MCF 10A (cell line): ENCODE measurements at regions not wholly inside any gene's neighbourhood (a gene's known extent, or its start where the extent isn't known, plus 50 kb on each side); places are given as distances from the start of the nearest gene placed in this dataset.

Experiments
- BruUV-seq: library from RNA; stranded (reverse); fragments of 400-500 nt; replicated peaks from 2 replicates; lab custom pipeline; 2021; lab: Mats Ljungman, UMichigan
- CTCF ChIA-PET: fragments of 300-600 bp; sonication (Branson Sonifier 250); formaldehyde crosslinking; extraction: SDS; loops from one replicate; lab custom pipeline; 2021; ENCODE audit warnings: antibody characterized with exemption, inconsistent platforms; lab: Yijun Ruan, JAX
- POLR2A ChIA-PET: fragments of 300-600, 350-650 bp; sonication (Branson Sonifier 250); formaldehyde crosslinking; extraction: SDS; loops from one replicate; lab custom pipeline; 2020; ENCODE audit warnings: antibody characterized with exemption, inconsistent platforms; lab: Yijun Ruan, JAX
- DNase-seq: peaks from one replicate; pipeline ENCODE4 v3.0.0-alpha.2; 2018; ENCODE audit not compliant: unreplicated experiment
- H3K27ac Mint-ChIP-seq: one replicate; pipeline ENCODE4 v1.8.0; 2022; ENCODE audit warnings: mild to moderate bottlenecking, low read depth, mixed read lengths; ENCODE audit not compliant: unreplicated experiment
- H3K27me3 Mint-ChIP-seq: one replicate; pipeline ENCODE4 v1.8.0; 2022; ENCODE audit warnings: mixed read lengths; ENCODE audit not compliant: insufficient read depth, unreplicated experiment
- H3K36me3 Mint-ChIP-seq: one replicate; pipeline ENCODE4 v1.8.0; 2022; ENCODE audit warnings: mild to moderate bottlenecking, moderate library complexity, mixed read lengths; ENCODE audit not compliant: insufficient read depth, unreplicated experiment
- H3K4me1 Mint-ChIP-seq: one replicate; pipeline ENCODE4 v1.8.0; 2022; ENCODE audit warnings: mixed read lengths; ENCODE audit not compliant: insufficient read depth, unreplicated experiment
- H3K4me3 Mint-ChIP-seq: one replicate; pipeline ENCODE4 v1.8.0; 2022; ENCODE audit warnings: mild to moderate bottlenecking, moderate library complexity, mixed read lengths; ENCODE audit not compliant: unreplicated experiment
- H3K9me3 Mint-ChIP-seq: one replicate; pipeline ENCODE4 v1.8.0; 2022; ENCODE audit warnings: mixed read lengths; ENCODE audit not compliant: unreplicated experiment
- intact Hi-C: fragments of 100-400 bp; cut with micrococcal nuclease; formaldehyde crosslinking; loops from 2 replicates; pipeline ENCODE4 v1.14.1; 2022
- TF ChIP-seq, protein P1 (sequence below): fragments of 200-600 bp; IDR thresholded peaks from one replicate; pipeline ENCODE4 v1.8.0; 2022; ENCODE audit warnings: antibody characterized with exemption, mild to moderate bottlenecking; ENCODE audit not compliant: unreplicated experiment

DNA sequence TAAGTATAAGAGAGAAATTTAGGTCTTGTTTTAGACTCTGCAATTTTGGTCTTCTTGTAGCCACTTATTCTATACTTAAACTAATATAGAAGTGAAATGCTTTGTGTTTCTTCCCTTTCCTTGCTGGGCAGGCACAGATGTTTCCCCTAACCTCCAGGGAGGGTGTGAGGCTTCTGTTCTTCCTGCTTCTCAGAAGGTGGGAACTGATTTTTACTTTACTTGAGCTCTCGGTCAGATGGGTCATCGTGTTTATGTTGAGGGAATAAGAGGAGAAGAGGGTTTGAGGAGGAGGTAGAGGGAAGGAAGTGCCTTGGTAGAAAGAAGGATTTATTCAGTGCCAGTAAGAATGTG is 92.5 kb upstream of the CXCR4 start:
- ChIA-PET CTCF (interaction anchor here (0.8 to 1.0 kb wide), 2 partner anchors 22 to 412 kb away, joined by 3 to 4 read pairs; no protein-coding TSS in a partner anchor), POLR2A (no interaction called here)

DNA sequence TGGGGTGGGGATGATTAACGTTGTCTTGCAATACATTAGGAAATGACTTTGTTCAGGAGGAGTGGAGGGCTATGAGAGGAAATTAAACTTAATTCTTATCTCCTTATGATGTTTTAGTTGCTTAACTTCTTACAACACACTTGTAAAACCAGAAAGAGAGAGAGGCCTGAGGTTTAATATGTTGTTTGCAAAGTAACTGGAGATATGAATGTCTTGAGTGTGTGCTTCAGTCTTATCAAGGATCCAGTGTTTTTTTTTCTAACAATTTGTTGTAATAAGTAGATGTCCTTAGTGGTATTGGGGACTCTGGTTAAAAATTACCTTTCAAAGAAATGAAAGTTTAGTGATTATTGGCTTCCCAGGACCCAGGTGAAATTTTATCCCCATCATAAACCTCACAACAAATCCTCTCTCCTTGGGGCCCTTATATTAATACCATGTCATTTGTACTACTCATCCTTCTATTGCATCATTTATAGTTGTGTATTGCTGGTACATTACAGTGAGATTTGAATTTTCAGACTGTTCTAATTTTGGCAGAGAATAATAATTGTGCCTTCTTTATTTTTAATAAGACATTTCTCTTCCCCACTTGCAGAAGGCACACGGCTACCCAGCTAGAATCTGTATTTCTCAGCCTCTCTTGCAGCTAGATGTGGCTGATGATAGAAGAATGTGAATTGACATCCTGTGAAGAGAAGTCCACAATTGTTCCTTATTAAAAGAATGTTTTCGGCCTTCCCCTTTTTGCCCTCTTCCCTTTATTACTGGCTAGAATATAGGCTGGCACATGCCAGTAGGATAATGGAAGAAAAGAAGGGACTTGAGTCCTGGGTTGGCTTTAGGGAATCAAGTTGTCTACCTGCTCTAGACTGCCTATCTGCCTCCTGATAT is 91.9 kb upstream of the CXCR4 start:
- POLR2A ChIA-PET, result no interaction called here
- Mint-ChIP-seq H3K36me3 (no peaks in the 10 kb centered on the region), H3K27me3 (no peaks in the 10 kb centered on the region), H3K9me3 (peaks cover 7% of the 10 kb centered on the region), H3K4me3 (no peak overlapping the region), H3K4me1 (no peaks in the 10 kb centered on the region), H3K27ac (no peak overlapping the region)
- CTCF ChIA-PET, result interaction anchor here (0.8 to 1.0 kb wide), 2 partner anchors 22 to 412 kb away, joined by 3 to 4 read pairs; no protein-coding TSS in a partner anchor
- TF ChIP-seq, protein P1, sequence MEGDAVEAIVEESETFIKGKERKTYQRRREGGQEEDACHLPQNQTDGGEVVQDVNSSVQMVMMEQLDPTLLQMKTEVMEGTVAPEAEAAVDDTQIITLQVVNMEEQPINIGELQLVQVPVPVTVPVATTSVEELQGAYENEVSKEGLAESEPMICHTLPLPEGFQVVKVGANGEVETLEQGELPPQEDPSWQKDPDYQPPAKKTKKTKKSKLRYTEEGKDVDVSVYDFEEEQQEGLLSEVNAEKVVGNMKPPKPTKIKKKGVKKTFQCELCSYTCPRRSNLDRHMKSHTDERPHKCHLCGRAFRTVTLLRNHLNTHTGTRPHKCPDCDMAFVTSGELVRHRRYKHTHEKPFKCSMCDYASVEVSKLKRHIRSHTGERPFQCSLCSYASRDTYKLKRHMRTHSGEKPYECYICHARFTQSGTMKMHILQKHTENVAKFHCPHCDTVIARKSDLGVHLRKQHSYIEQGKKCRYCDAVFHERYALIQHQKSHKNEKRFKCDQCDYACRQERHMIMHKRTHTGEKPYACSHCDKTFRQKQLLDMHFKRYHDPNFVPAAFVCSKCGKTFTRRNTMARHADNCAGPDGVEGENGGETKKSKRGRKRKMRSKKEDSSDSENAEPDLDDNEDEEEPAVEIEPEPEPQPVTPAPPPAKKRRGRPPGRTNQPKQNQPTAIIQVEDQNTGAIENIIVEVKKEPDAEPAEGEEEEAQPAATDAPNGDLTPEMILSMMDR, result no peak
- DNase-seq, result no peak
- intact Hi-C loops, result no loop called here
- no TSS peak for BruUV-seq

More for the DNA sequence above, 92.5 kb upstream of the CXCR4 start:
- no peaks in the 10 kb centered on the region for H3K4me1 Mint-ChIP-seq
- no peak overlapping the region for H3K4me3 Mint-ChIP-seq
- no peak for DNase-seq
- no TSS peak for BruUV-seq
- H3K27me3 Mint-ChIP-seq, result no peaks in the 10 kb centered on the region
- H3K27ac Mint-ChIP-seq, result no peak overlapping the region
- H3K9me3 Mint-ChIP-seq, result peaks cover 7% of the 10 kb centered on the region
- H3K36me3 Mint-ChIP-seq, result no peaks in the 10 kb centered on the region
- TF ChIP-seq, protein P1, result no peak
- intact Hi-C loops, result no loop called here

GRCh38 chr2:136208682-136209420 is 90.9 kb upstream of the CXCR4 start:
- H3K9me3 Mint-ChIP-seq, result peaks cover 7% of the 10 kb centered on the region
- no peak overlapping the region for H3K27ac Mint-ChIP-seq
- no peak overlapping the region for H3K4me3 Mint-ChIP-seq
- ChIA-PET POLR2A (no interaction called here), CTCF (no interaction called here)
- intact Hi-C loops, result no loop called here
- H3K36me3 Mint-ChIP-seq, result no peaks in the 10 kb centered on the region
- TF ChIP-seq, protein P1, result no peak
- H3K4me1 Mint-ChIP-seq, result no peaks in the 10 kb centered on the region
- no TSS peak for BruUV-seq
- no peaks in the 10 kb centered on the region for H3K27me3 Mint-ChIP-seq
- DNase-seq, result no peak

- Mint-ChIP-seq H3K9me3 (peaks cover 7% of the 10 kb centered on the region), H3K4me1 (no peaks in the 10 kb centered on the region), H3K36me3 (no peaks in the 10 kb centered on the region), H3K27ac (no peak overlapping the region), H3K4me3 (no peak overlapping the region), H3K27me3 (no peaks in the 10 kb centered on the region)
- no peak for DNase-seq
- intact Hi-C loops, result no loop called here
- BruUV-seq, result no TSS peak
- TF ChIP-seq, protein P1, result no peak
- ChIA-PET POLR2A (no interaction called here), CTCF (no interaction called here)
These were observed 89.7 kb upstream of the CXCR4 start for GRCh38 chr2:136207665-136208064.
